IMR-90 (cell line): ENCODE measurements at regions not wholly inside any gene's neighbourhood (a gene's known extent, or its start where the extent isn't known, plus 50 kb on each side); places are given as distances from the start of the nearest gene placed in this dataset.

Experiments
- ATAC-seq: fragments of 200-7000 bp; cut with Tn5 transposase; 2 replicates; pipeline ENCODE4 v1.9.1; 2020; ENCODE audit warnings: low read depth, mild to moderate bottlenecking, moderate library complexity
- BruUV-seq: library from RNA; stranded (reverse); fragments of 400-500 nt; replicated peaks from 2 replicates; lab custom pipeline; 2021; lab: Mats Ljungman, UMichigan
- CTCF ChIA-PET: fragments of 300-600 bp; formaldehyde crosslinking; extraction: SDS; loops from one replicate; lab custom pipeline; 2021; ENCODE audit warnings: antibody characterized with exemption; lab: Yijun Ruan, JAX
- POLR2A ChIA-PET: fragments of 300-600 bp; sonication (Branson Sonifier 250); formaldehyde crosslinking; loops from one replicate; lab custom pipeline; 2022; ENCODE audit warnings: antibody characterized with exemption; ENCODE audit not compliant: unreplicated experiment; lab: Charles Lee
- DNase-seq: peaks from one replicate; pipeline ENCODE4 v3.0.0; 2013
- H2AFZ ChIP-seq: replicated peaks from 2 replicates; pipeline ENCODE3; 2013; ENCODE audit warnings: low read length, mild to moderate bottlenecking; ENCODE audit not compliant: poor library complexity
- H2AK5ac ChIP-seq: 2 replicates; pipeline ENCODE4 v1.6.1; 2013; ENCODE audit warnings: low read depth, low read length, inconsistent platforms
- H2AK9ac ChIP-seq: replicated peaks from 2 replicates; pipeline ENCODE3; 2013; ENCODE audit warnings: mild to moderate bottlenecking, low read depth, low read length, moderate library complexity; ENCODE audit not compliant: poor library complexity
- H2BK120ac ChIP-seq: 2 replicates; pipeline ENCODE4 v1.6.1; 2013; ENCODE audit warnings: low read depth, low read length, inconsistent platforms
- H2BK15ac ChIP-seq: 3 replicates; pipeline ENCODE4 v1.6.1; 2013; ENCODE audit warnings: low read depth, low read length, inconsistent platforms
- H2BK20ac ChIP-seq: 2 replicates; pipeline ENCODE4 v1.6.1; 2013; ENCODE audit warnings: low read depth, mild to moderate bottlenecking, inconsistent platforms, low read length, moderate library complexity
- H2BK5ac ChIP-seq: 2 replicates; pipeline ENCODE4 v1.6.1; 2013; ENCODE audit warnings: mild to moderate bottlenecking, low read depth, low read length, inconsistent platforms; ENCODE audit not compliant: poor library complexity, severe bottlenecking
- H3K14ac ChIP-seq: replicated peaks from 2 replicates; pipeline ENCODE4 v1.6.1; 2013; ENCODE audit warnings: low read depth, low read length, inconsistent platforms
- H3K18ac ChIP-seq: 2 replicates; pipeline ENCODE4 v1.6.1; 2013; ENCODE audit warnings: low read depth, low read length, control low read depth
- H3K23ac ChIP-seq: 2 replicates; pipeline ENCODE4 v1.6.1; 2013; ENCODE audit warnings: low read depth, low read length, inconsistent platforms
- H3K27ac ChIP-seq: 2 replicates; pipeline ENCODE4 v1.5.1; 2013; ENCODE audit warnings: mild to moderate bottlenecking, control low read depth, low read length; ENCODE audit not compliant: insufficient read depth
- H3K27me3 ChIP-seq: 2 replicates; pipeline ENCODE4 v1.6.1; 2013; ENCODE audit warnings: low read length; ENCODE audit not compliant: control insufficient read depth, insufficient read depth
- H3K36me3 ChIP-seq: 2 replicates; pipeline ENCODE4 v1.6.1; 2013; ENCODE audit warnings: low read length, mixed read lengths; ENCODE audit not compliant: control insufficient read depth, insufficient read depth
- H3K4ac ChIP-seq: 2 replicates; pipeline ENCODE4 v1.6.1; 2013; ENCODE audit warnings: low read depth, low read length, inconsistent platforms
- H3K4me1 ChIP-seq: 2 replicates; pipeline ENCODE4 v1.6.1; 2013; ENCODE audit warnings: low read length, mixed read lengths; ENCODE audit not compliant: control insufficient read depth, insufficient read depth
- H3K4me2 ChIP-seq: 2 replicates; pipeline ENCODE4 v1.6.1; 2013; ENCODE audit warnings: low read depth, mild to moderate bottlenecking, control low read depth, low read length, moderate library complexity
- H3K4me3 ChIP-seq: 2 replicates; pipeline ENCODE4 v1.5.1; 2013; ENCODE audit warnings: low read depth, mild to moderate bottlenecking, control low read depth, low read length, moderate library complexity; ENCODE audit not compliant: insufficient read depth
- H3K56ac ChIP-seq: 2 replicates; pipeline ENCODE4 v1.6.1; 2013; ENCODE audit warnings: low read length, inconsistent platforms; ENCODE audit not compliant: insufficient read depth; ENCODE audit errors: extremely low read depth
- H3K79me1 ChIP-seq, 2 experiments: 2 replicates each; pipeline ENCODE4 v1.6.1; 2013; ENCODE audit warnings: low read length in 2 of 2, inconsistent platforms in 1 of 2, low read depth in 1 of 2
- H3K9ac ChIP-seq: 2 replicates; pipeline ENCODE4 v1.6.1; 2013; ENCODE audit warnings: low read depth, low read length, control low read depth
- H3K9me1 ChIP-seq: 2 replicates; pipeline ENCODE4 v1.6.1; 2013; ENCODE audit warnings: low read length, inconsistent platforms; ENCODE audit not compliant: insufficient read depth
- H3K9me3 ChIP-seq: 2 replicates; pipeline ENCODE4 v1.6.1; 2013; ENCODE audit warnings: low read length; ENCODE audit not compliant: control insufficient read depth, insufficient read depth
- H4K20me1 ChIP-seq: 2 replicates; pipeline ENCODE4 v1.6.1; 2013; ENCODE audit warnings: low read length, inconsistent platforms; ENCODE audit not compliant: insufficient read depth
- H4K5ac ChIP-seq: 2 replicates; pipeline ENCODE4 v1.6.1; 2013; ENCODE audit warnings: mild to moderate bottlenecking, low read depth, low read length, control low read depth
- H4K8ac ChIP-seq, 2 experiments: 2 replicates each; pipeline ENCODE4 v1.6.1; 2013; ENCODE audit warnings: low read depth in 2 of 2, low read length in 2 of 2, control low read depth in 1 of 2, inconsistent platforms in 1 of 2
- H4K91ac ChIP-seq: 2 replicates; pipeline ENCODE4 v1.6.1; 2013; ENCODE audit warnings: low read depth, low read length, inconsistent platforms; ENCODE audit not compliant: insufficient read depth
- BHLHE40 ChIP-seq: fragments of 150-350 bp; IDR thresholded peaks from 2 replicates; pipeline ENCODE4 v1.6.1; 2016; ENCODE audit warnings: mild to moderate bottlenecking, low read depth, low read length
- CHD1 ChIP-seq: IDR thresholded peaks from 2 replicates; pipeline ENCODE4 v1.6.1; 2012; ENCODE audit warnings: low read depth, low read length, improper control_type of control experiment
- MXI1 ChIP-seq: IDR thresholded peaks from 2 replicates; pipeline ENCODE4 v1.6.1; 2012; ENCODE audit warnings: low read depth, mild to moderate bottlenecking, low read length, moderate library complexity, borderline replicate concordance
- POLR2A ChIP-seq: IDR thresholded peaks from 2 replicates; pipeline ENCODE4 v1.6.1; 2012; ENCODE audit warnings: mild to moderate bottlenecking, low read depth, low read length
- RAD21 ChIP-seq: IDR thresholded peaks from 2 replicates; pipeline ENCODE4 v1.6.1; 2012; ENCODE audit warnings: low read length, improper control_type of control experiment
- RFX5 ChIP-seq: IDR thresholded peaks from 2 replicates; pipeline ENCODE4 v1.8.0; 2012; ENCODE audit warnings: low read depth, mild to moderate bottlenecking, low read length, moderate library complexity
- WGBS, 2 experiments: methylation state at CpG; one replicate each; pipeline versions ENCODE4 v1.1.5 to v1.1.7; 2013; ENCODE audit warnings: missing lambda C conversion rate in 2 of 2; ENCODE audit not compliant: insufficient read length in 1 of 2; ENCODE audit errors: extremely low coverage in 2 of 2; 5-methylcytosine and 5-hydroxymethylcytosine counted together
- dilution Hi-C: fragments of 300-500 bp; cut with HindIII; formaldehyde crosslinking; loops from one replicate; pipeline ENCODE4 v1.14.3; 2018; ENCODE audit warnings: low sequenced_read_pairs; ENCODE audit not compliant: unreplicated experiment
- in situ Hi-C: fragments of 300-500 bp; cut with MboI; formaldehyde crosslinking; loops from 3 replicates; pipeline ENCODE4 v1.14.3; 2019; ENCODE audit warnings: low sequenced_read_pairs, inconsistent platforms, mixed read lengths
- intact Hi-C: fragments of 100-400 bp; cut with micrococcal nuclease; formaldehyde crosslinking; loops from 2 replicates; pipeline ENCODE4 v1.10.0; 2022
- TF ChIP-seq, protein P1 (sequence below): fragments of 150-350 bp; IDR thresholded peaks from 2 replicates; pipeline ENCODE4 v1.6.1; 2017; ENCODE audit warnings: mild to moderate bottlenecking, antibody characterized with exemption, low read length, low read depth
- TF ChIP-seq, protein P2 (sequence below): fragments of 150-350 bp; IDR thresholded peaks from 2 replicates; pipeline ENCODE4 v1.6.1; 2016; ENCODE audit warnings: low read depth, mild to moderate bottlenecking, low read length, moderate library complexity, borderline replicate concordance
- TF ChIP-seq, protein P3 (sequence below): conservative IDR thresholded peaks from 2 replicates; pipeline ENCODE4 v1.5.1; 2012; ENCODE audit warnings: mild to moderate bottlenecking, low read depth, low read length, improper control_type of control experiment

- H4K91ac ChIP-seq: no peak overlapping the region
- intact Hi-C loops (no loop called here), in situ Hi-C loops (no loop called here), dilution Hi-C loops (no loop called here)
- H3K4ac ChIP-seq: no peak overlapping the region
- CTCF ChIA-PET: no interaction called here
- no peaks in the 10 kb centered on the region for H4K20me1 ChIP-seq
- no peak overlapping the region for H3K14ac ChIP-seq
- H3K4me2 ChIP-seq: no peak overlapping the region
- no peaks in the 10 kb centered on the region for H3K4me1 ChIP-seq
- H4K5ac ChIP-seq: no peak overlapping the region
- no peak overlapping the region for H2AK5ac ChIP-seq
- no peak overlapping the region for H4K8ac ChIP-seq
- 46% methylated on average over 3 of the region's 10 CpGs; no CpG with 5 or more reads in 1 of the 2 experiments for WGBS, 2 experiments
- H3K56ac ChIP-seq: no peak overlapping the region
- no peak for ATAC-seq
- BruUV-seq: no TSS peak
- no peak overlapping the region for H3K23ac ChIP-seq
- H2BK5ac ChIP-seq: no peak overlapping the region
- no peak overlapping the region for H2BK15ac ChIP-seq
- no peak overlapping the region for H3K9ac ChIP-seq
- no peaks in the 10 kb centered on the region for H3K27me3 ChIP-seq
- H2AK9ac ChIP-seq: no peak overlapping the region
- H3K36me3 ChIP-seq: no peaks in the 10 kb centered on the region
- no peak for DNase-seq
- H3K9me3 ChIP-seq: no peaks in the 10 kb centered on the region; the same call in 1 of the 2 replicates
- no peak overlapping the region for H3K27ac ChIP-seq
- H3K79me1 ChIP-seq: no peaks in the 10 kb centered on the region
- no peak overlapping the region for H3K18ac ChIP-seq
- no peak overlapping the region for H2BK120ac ChIP-seq
- no peak overlapping the region for H3K4me3 ChIP-seq
- no peak overlapping the region for H2BK20ac ChIP-seq
- POLR2A ChIA-PET: no interaction called here
- no peaks in the 10 kb centered on the region for H3K9me1 ChIP-seq
- H2AFZ ChIP-seq: no peak overlapping the region
- no peak for TF ChIP-seq CHD1
- TF ChIP-seq, protein P1, sequence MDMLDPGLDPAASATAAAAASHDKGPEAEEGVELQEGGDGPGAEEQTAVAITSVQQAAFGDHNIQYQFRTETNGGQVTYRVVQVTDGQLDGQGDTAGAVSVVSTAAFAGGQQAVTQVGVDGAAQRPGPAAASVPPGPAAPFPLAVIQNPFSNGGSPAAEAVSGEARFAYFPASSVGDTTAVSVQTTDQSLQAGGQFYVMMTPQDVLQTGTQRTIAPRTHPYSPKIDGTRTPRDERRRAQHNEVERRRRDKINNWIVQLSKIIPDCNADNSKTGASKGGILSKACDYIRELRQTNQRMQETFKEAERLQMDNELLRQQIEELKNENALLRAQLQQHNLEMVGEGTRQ: no peak
- no peak for TF ChIP-seq MXI1
- no peak for TF ChIP-seq POLR2A
- TF ChIP-seq, protein P2, sequence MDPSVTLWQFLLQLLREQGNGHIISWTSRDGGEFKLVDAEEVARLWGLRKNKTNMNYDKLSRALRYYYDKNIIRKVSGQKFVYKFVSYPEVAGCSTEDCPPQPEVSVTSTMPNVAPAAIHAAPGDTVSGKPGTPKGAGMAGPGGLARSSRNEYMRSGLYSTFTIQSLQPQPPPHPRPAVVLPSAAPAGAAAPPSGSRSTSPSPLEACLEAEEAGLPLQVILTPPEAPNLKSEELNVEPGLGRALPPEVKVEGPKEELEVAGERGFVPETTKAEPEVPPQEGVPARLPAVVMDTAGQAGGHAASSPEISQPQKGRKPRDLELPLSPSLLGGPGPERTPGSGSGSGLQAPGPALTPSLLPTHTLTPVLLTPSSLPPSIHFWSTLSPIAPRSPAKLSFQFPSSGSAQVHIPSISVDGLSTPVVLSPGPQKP: no peak
- TF ChIP-seq RFX5: no peak
- no peak for TF ChIP-seq BHLHE40
- TF ChIP-seq, protein P3, sequence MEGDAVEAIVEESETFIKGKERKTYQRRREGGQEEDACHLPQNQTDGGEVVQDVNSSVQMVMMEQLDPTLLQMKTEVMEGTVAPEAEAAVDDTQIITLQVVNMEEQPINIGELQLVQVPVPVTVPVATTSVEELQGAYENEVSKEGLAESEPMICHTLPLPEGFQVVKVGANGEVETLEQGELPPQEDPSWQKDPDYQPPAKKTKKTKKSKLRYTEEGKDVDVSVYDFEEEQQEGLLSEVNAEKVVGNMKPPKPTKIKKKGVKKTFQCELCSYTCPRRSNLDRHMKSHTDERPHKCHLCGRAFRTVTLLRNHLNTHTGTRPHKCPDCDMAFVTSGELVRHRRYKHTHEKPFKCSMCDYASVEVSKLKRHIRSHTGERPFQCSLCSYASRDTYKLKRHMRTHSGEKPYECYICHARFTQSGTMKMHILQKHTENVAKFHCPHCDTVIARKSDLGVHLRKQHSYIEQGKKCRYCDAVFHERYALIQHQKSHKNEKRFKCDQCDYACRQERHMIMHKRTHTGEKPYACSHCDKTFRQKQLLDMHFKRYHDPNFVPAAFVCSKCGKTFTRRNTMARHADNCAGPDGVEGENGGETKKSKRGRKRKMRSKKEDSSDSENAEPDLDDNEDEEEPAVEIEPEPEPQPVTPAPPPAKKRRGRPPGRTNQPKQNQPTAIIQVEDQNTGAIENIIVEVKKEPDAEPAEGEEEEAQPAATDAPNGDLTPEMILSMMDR: no peak
- TF ChIP-seq RAD21: no peak
These were observed 84.5 kb downstream of the HTR5A start for GRCh38 chr7:155154586-155154985.
